ENCODE measurements at regions not wholly inside any gene's neighbourhood (a gene's known extent, or its start where the extent isn't known, plus 50 kb on each side); places are given as distances from the start of the nearest gene placed in this dataset.
"Not testable (repeated sequence)": the region's sequence is repeated elsewhere in the genome, so short reads cannot be mapped to it uniquely, and the experiment has no call there.

DNA sequence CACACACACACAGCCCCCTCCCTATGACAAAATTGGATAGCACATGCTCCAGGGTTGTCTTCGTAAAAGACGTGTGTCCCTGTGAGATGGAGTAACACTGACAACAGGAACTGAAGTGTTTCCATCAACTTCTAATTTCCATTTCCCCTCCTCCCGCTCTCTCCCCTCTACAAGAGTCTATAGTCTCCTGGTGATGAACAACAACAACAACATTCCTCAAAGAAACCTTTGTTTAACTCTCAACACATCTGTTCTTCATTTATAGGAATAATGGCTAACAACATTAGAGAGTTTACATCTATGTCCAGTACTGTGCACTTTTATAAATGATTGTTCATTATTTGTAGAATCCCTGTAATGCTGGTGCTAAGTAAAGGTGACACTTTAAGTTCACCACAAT lies 205.8 kb upstream of the SSTR4 start:
- Histone ChIP-seq H3K4me3 (no peak overlapping the region), H3K4me1 (replicated peaks in 1 of 2) (peaks cover 0 to 6% of the 10 kb centered on the region in 2 donors), H3K36me3 (replicated peaks in 1 of 2) (no peaks in the 10 kb centered on the region), H3K27me3 (no peaks in the 10 kb centered on the region), H3K27ac (no peak overlapping the region), H3K9me3 (replicated peaks in 1 of 3) (no peaks in the 10 kb centered on the region)
- 73 to 84% (median 78%) methylated on average over 3 of the region's 3 CpGs for WGBS, 4 donors
- intact Hi-C loops (cut with DNase I), result loop anchor here in 1 of 2 donors (10.0 kb wide), 1 partner anchor 55 kb away; no protein-coding TSS in a partner anchor
- DNase-seq, result no peak
- TF ChIP-seq, protein P1, sequence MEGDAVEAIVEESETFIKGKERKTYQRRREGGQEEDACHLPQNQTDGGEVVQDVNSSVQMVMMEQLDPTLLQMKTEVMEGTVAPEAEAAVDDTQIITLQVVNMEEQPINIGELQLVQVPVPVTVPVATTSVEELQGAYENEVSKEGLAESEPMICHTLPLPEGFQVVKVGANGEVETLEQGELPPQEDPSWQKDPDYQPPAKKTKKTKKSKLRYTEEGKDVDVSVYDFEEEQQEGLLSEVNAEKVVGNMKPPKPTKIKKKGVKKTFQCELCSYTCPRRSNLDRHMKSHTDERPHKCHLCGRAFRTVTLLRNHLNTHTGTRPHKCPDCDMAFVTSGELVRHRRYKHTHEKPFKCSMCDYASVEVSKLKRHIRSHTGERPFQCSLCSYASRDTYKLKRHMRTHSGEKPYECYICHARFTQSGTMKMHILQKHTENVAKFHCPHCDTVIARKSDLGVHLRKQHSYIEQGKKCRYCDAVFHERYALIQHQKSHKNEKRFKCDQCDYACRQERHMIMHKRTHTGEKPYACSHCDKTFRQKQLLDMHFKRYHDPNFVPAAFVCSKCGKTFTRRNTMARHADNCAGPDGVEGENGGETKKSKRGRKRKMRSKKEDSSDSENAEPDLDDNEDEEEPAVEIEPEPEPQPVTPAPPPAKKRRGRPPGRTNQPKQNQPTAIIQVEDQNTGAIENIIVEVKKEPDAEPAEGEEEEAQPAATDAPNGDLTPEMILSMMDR (IDR thresholded peaks at IDR 0.05), result no peak
- TF ChIP-seq POLR2A (IDR thresholded peaks at IDR 0.05), result no peak

DNA sequence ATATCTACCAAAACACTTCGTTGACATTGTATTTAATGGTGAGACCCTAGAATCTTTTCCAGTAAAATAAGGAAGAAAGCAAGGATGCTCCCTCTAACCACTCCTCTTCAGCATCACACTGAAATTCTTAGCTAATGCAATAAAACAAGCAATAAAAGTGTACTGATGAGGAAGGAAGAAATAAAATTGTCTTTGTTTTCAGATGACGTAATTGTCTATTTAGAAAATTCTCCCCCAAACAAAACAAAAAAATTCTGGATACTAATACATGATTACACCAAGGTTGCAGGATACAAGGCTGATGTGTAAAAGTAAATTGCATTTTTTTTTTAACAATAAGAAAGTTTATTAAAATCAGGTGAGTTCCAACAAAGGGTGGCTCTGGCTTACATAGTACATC lies 205.0 kb upstream of the SSTR4 start:
- intact Hi-C loops (cut with DNase I), result no loop called here
- H3K4me3 ChIP-seq, result no peak overlapping the region
- DNase-seq, result no peak
- WGBS, 4 donors, result 53 to 67% (median 62%) methylated on average over 2 of the region's 2 CpGs
- no peaks in the 10 kb centered on the region for H3K36me3 ChIP-seq (replicated peaks in 1 of 2)
- TF ChIP-seq POLR2A (IDR thresholded peaks at IDR 0.05), result no peak
- TF ChIP-seq, protein P1 (IDR thresholded peaks at IDR 0.05), result no peak
- H3K27ac ChIP-seq, result no peak overlapping the region
- peaks cover 0 to 6% of the 10 kb centered on the region in 2 donors for H3K4me1 ChIP-seq (replicated peaks in 1 of 2)
- no peaks in the 10 kb centered on the region for H3K9me3 ChIP-seq (replicated peaks in 1 of 3)
- H3K27me3 ChIP-seq, result no peaks in the 10 kb centered on the region

DNA sequence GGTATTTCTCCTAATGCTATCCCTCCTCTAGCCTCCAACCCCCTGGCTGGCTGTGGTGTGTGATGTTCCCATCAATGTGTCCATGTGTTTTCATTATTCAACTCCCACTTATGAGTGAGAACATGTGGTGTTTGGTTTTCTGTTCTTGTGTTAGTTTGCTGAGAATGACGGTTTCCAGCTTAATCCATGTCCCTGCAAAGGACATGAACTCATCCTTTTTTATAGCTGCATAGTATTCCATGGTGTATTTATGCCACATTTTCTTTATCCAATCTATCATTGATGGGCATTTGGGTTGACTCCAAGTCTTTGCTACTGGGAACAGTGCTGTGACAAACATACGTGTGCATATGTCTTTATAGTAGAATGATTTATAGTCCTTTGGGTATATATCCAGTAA lies 204.4 kb upstream of the SSTR4 start:
- H3K36me3 ChIP-seq (replicated peaks in 1 of 2); intact Hi-C loops (cut with DNase I); H3K4me1 ChIP-seq (replicated peaks in 1 of 2); H3K27ac ChIP-seq; H3K27me3 ChIP-seq; DNase-seq; H3K4me3 ChIP-seq; H3K9me3 ChIP-seq (replicated peaks in 1 of 3): not testable (repeated sequence)
- WGBS, 4 donors, result 69 to 73% (median 72%) methylated on average over 2 of the region's 2 CpGs

DNA sequence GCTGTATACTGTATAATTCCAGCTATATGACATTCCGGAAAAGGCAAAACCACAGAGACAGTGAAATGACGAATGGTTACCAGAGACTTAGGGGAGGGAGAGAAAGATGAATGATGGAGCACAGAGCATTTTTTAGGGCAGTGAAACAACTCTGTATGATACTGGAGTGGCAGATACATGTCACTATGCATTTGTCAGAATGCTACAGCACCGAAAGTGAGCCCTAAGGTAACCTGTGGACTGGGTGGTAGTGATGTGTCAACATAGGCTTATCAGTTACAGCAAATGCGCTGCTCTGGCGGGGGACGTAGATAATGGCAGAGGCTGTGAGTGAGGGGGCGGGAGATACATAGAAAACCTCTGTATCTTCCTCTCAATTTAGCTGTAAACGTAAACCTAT lies 201.3 kb upstream of the SSTR4 start:
- intact Hi-C loops (cut with DNase I), result no loop called here
- Histone ChIP-seq H3K27ac (no peak overlapping the region), H3K4me3 (no peak overlapping the region), H3K4me1 (replicated peaks in 1 of 2) (peaks cover 19 to 21% of the 10 kb centered on the region in 2 donors), H3K36me3 (replicated peaks in 1 of 2) (no peaks in the 10 kb centered on the region), H3K27me3 (no peaks in the 10 kb centered on the region), H3K9me3 (replicated peaks in 1 of 3) (no peaks in the 10 kb centered on the region)
- WGBS, 4 donors, result 78 to 80% (median 79%) methylated on average over 8 of the region's 8 CpGs
- DNase-seq, result no peak
- TF ChIP-seq, protein P1 (IDR thresholded peaks at IDR 0.05), result no peak
- TF ChIP-seq POLR2A (IDR thresholded peaks at IDR 0.05), result no peak

DNA sequence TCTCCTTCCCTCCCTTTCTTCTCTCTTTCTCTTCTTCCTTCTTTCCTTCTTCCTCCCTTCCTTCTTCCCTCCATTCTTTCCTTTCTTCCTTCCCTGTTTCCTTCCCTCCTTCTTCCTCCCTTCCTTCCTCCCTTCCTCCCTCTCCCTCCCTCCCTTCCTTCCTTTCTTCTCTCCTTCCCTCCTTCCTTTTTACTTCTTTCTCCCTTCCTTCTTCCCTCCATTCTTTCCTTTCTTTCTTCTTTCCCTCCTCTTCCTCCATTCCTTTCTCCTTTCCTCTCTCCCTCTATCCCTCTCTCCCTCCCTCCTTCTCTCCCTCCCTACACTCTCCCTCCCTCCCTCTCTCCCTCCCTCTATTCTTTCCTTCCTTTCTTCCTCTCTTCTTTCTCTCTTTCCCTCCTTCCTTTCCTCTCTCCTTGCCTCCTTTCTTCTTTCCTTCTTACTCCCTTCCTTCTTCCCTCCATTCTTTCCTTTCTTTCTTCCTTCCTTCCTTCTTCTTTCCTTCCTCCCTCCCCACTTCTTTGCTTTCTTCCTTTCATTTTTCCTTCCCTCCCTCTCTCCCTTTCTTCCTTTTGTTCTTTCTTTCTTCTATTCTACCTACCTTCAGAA lies 200.4 kb upstream of the SSTR4 start:
- no peaks in the 10 kb centered on the region for H3K36me3 ChIP-seq (replicated peaks in 1 of 2)
- H3K4me3 ChIP-seq, result no peak overlapping the region
- no peak for DNase-seq
- no peak overlapping the region for H3K27ac ChIP-seq
- TF ChIP-seq POLR2A (IDR thresholded peaks at IDR 0.05), result no peak
- TF ChIP-seq, protein P1 (IDR thresholded peaks at IDR 0.05), result no peak
- H3K27me3 ChIP-seq, result no peaks in the 10 kb centered on the region
- no peaks in the 10 kb centered on the region for H3K9me3 ChIP-seq (replicated peaks in 1 of 3)
- H3K4me1 ChIP-seq (replicated peaks in 1 of 2), result peaks cover 19 to 21% of the 10 kb centered on the region in 2 donors
- intact Hi-C loops (cut with DNase I), result no loop called here

Measured in adrenal gland (tissue), 9 donors.